ENCODE measurements at regions not wholly inside any gene's neighbourhood (a gene's known extent, or its start where the extent isn't known, plus 50 kb on each side); places are given as distances from the start of the nearest gene placed in this dataset.

DNA sequence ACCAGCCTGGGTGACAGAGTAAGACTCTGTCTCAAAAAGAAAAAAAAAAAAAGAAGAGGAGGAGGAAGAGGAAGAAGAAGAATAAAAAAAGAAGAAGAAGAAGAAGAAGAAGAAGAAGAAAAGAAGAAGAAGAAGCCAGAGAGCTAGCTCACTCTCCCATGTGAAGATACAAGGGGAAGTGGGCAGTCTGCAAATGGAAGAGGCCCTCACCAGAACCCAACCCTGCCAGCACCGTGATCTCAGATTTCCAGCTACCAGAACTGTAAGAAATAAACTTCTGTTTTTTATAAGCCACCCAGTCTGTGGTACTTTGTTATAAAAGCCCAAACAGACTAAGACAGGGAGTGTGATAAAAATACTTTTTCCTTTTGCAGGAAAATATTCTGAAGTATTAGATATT, 130.7 kb downstream of the ETNK1 start:
- H3K9me3 ChIP-seq (ENCODE audit: control extremely low read depth in 1 of 3, control insufficient read depth in 2 of 3, insufficient read depth in 1 of 3, low read length in 2 of 3): no peaks in the 10 kb centered on the region
- H3K9ac ChIP-seq (ENCODE audit: low read length): no peak overlapping the region
- no peak overlapping the region for H3K4me2 ChIP-seq (replicated peaks; ENCODE audit: low read depth, low read length, poor library complexity, severe bottlenecking)
- no peaks in the 10 kb centered on the region for H3K4me1 ChIP-seq (ENCODE audit: control insufficient read depth in 2 of 2, insufficient read depth in 2 of 2, low read length in 2 of 2)
- intact Hi-C loops (cut with micrococcal nuclease): no loop called here
- H3K4me3 ChIP-seq (ENCODE audit: control extremely low read depth in 1 of 5, extremely low read depth in 1 of 5, insufficient read depth in 1 of 5, low read depth in 2 of 5, low read length in 4 of 5): no peak overlapping the region
- TF ChIP-seq, protein P1, sequence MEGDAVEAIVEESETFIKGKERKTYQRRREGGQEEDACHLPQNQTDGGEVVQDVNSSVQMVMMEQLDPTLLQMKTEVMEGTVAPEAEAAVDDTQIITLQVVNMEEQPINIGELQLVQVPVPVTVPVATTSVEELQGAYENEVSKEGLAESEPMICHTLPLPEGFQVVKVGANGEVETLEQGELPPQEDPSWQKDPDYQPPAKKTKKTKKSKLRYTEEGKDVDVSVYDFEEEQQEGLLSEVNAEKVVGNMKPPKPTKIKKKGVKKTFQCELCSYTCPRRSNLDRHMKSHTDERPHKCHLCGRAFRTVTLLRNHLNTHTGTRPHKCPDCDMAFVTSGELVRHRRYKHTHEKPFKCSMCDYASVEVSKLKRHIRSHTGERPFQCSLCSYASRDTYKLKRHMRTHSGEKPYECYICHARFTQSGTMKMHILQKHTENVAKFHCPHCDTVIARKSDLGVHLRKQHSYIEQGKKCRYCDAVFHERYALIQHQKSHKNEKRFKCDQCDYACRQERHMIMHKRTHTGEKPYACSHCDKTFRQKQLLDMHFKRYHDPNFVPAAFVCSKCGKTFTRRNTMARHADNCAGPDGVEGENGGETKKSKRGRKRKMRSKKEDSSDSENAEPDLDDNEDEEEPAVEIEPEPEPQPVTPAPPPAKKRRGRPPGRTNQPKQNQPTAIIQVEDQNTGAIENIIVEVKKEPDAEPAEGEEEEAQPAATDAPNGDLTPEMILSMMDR (IDR thresholded peaks at IDR 0.05): no peak
- no peak for TF ChIP-seq EZH2 (IDR thresholded peaks at IDR 0.05; ENCODE audit: borderline replicate concordance, insufficient read depth, low read depth, low read length, poor library complexity, severe bottlenecking)
- no peaks in the 10 kb centered on the region for H4K20me1 ChIP-seq (ENCODE audit: control insufficient read depth, insufficient read depth, low read length, poor library complexity, severe bottlenecking)
- H3K9me3 Mint-ChIP-seq (ENCODE audit: insufficient read depth): peaks cover 7% of the 10 kb centered on the region
- no peaks in the 10 kb centered on the region for H3K4me1 Mint-ChIP-seq
- no peaks in the 10 kb centered on the region for H3K36me3 ChIP-seq (replicated peaks in 1 of 2; ENCODE audit: control extremely low read depth in 1 of 2, control insufficient read depth in 1 of 2, extremely low read depth in 1 of 2, insufficient read depth in 2 of 2, low read length in 1 of 2)
- H2AFZ ChIP-seq (ENCODE audit: insufficient read depth, low read depth, low read length, poor library complexity, severe bottlenecking): no peak overlapping the region
- H3K79me2 ChIP-seq (ENCODE audit: control insufficient read depth, insufficient read depth, low read length): no peaks in the 10 kb centered on the region
- ChIA-PET POLR2A (no interaction called here), CTCF (no interaction called here)
- DNase-seq (no peak), ATAC-seq (ENCODE audit: low read depth) (no peak)
- H3K27ac Mint-ChIP-seq: no peak overlapping the region
- H3K27me3 ChIP-seq (replicated peaks in 1 of 4; ENCODE audit: control extremely low read depth in 1 of 4, control insufficient read depth in 3 of 4, insufficient read depth in 4 of 4, low read length in 3 of 4): no peaks in the 10 kb centered on the region
- H3K4me3 Mint-ChIP-seq: no peak overlapping the region
- WGBS (ENCODE audit: insufficient coverage): no CpG with 5 or more reads among the region's 1 CpG
- H3K27ac ChIP-seq (ENCODE audit: low read length in 2 of 2): no peak overlapping the region
- no peaks in the 10 kb centered on the region for H3K27me3 Mint-ChIP-seq

DNA sequence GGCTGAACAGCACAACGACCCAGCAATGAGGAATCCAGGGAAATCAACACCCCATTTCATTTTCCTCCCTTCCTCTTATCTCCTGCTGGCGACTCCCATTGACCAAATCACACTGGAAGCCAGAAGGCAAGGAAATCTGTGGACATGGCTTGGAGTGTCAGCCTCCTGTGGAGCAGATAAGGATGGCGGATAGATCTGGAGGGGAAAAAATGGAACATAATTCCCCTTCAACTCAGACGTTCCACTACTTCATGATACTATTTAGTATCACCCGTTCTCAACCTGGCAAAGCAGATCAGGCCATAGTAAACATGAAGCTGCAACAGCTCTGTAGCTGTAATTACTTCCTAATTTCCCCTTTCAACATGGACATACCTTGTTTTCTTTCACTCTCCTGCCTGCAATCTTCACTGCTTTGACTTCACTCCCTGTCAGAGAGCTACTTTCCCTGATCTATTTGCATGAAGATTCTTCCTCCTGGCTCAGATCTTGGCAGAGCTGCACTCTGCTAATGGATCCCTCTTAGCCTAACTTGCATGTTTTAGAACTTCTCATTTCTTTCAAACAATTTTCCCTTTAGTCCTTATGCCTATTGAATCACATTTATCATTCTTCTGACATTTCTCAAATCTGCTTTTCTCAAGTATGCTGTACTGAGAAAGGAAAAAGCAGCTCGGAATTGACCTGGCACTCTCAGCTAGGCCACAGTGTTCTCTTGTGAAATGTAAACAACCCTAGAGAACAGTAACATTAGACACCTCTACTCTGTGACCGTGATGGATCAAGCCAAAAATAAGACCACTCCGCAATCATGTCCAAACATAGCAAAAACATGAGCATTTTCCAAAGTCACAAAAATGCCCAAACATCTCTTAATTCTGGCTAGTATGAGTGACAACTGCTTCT, 135.1 kb downstream of the ETNK1 start:
- Mint-ChIP-seq H3K4me3 (no peak overlapping the region), H3K4me1 (no peaks in the 10 kb centered on the region), H3K27me3 (no peaks in the 10 kb centered on the region), H3K27ac (no peak overlapping the region), H3K9me3 (ENCODE audit: insufficient read depth) (peaks cover 4% of the 10 kb centered on the region)
- ChIA-PET CTCF (no interaction called here), POLR2A (no interaction called here)
- Histone ChIP-seq H3K79me2 (ENCODE audit: control insufficient read depth, insufficient read depth, low read length) (no peaks in the 10 kb centered on the region), H2AFZ (ENCODE audit: insufficient read depth, low read depth, low read length, poor library complexity, severe bottlenecking) (no peak overlapping the region), H3K27ac (ENCODE audit: low read length in 2 of 2) (no peak overlapping the region), H3K27me3 (replicated peaks in 1 of 4; ENCODE audit: control extremely low read depth in 1 of 4, control insufficient read depth in 3 of 4, insufficient read depth in 4 of 4, low read length in 3 of 4) (no peaks in the 10 kb centered on the region), H3K4me1 (ENCODE audit: control insufficient read depth in 2 of 2, insufficient read depth in 2 of 2, low read length in 2 of 2) (no peaks in the 10 kb centered on the region), H3K9ac (ENCODE audit: low read length) (no peak overlapping the region), H3K4me2 (replicated peaks; ENCODE audit: low read depth, low read length, poor library complexity, severe bottlenecking) (no peak overlapping the region), H3K9me3 (ENCODE audit: control extremely low read depth in 1 of 3, control insufficient read depth in 2 of 3, insufficient read depth in 1 of 3, low read length in 2 of 3) (no peaks in the 10 kb centered on the region), H4K20me1 (ENCODE audit: control insufficient read depth, insufficient read depth, low read length, poor library complexity, severe bottlenecking) (no peaks in the 10 kb centered on the region), H3K4me3 (ENCODE audit: control extremely low read depth in 1 of 5, extremely low read depth in 1 of 5, insufficient read depth in 1 of 5, low read depth in 2 of 5, low read length in 4 of 5) (no peak overlapping the region), H3K36me3 (replicated peaks in 1 of 2; ENCODE audit: control extremely low read depth in 1 of 2, control insufficient read depth in 1 of 2, extremely low read depth in 1 of 2, insufficient read depth in 2 of 2, low read length in 1 of 2) (no peaks in the 10 kb centered on the region)
- no peak for DNase-seq
- no peak for ATAC-seq (ENCODE audit: low read depth)
- WGBS (ENCODE audit: insufficient coverage): 93% methylated on average over 5 of the region's 8 CpGs
- no peak for TF ChIP-seq EZH2 (IDR thresholded peaks at IDR 0.05; ENCODE audit: borderline replicate concordance, insufficient read depth, low read depth, low read length, poor library complexity, severe bottlenecking)
- TF ChIP-seq, protein P1 (IDR thresholded peaks at IDR 0.05): no peak
- intact Hi-C loops (cut with micrococcal nuclease): no loop called here

Measured in B cell (primary cell).